ENCODE measurements at regions not wholly inside any gene's neighbourhood (a gene's known extent, or its start where the extent isn't known, plus 50 kb on each side); places are given as distances from the start of the nearest gene placed in this dataset.

DNA sequence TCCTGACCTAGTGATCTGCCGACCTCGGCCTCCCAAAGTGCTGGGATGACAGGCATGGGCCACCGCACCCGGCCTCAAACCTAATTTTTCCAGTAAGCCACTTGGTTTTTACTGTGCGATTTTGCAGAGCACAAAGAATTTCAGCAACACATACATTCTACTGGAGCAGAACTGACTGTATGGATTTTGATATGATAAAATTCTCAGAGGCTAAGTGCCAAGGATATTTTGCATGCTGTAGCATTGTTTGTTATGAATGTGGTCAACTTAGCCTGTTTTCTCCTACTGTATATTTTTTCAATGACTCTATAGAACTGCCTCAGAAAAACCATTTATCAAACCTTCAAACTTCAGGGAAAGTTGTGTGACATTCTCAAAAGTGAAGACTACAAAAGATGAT lies 89.2 kb downstream of the FAT3 start:
- Histone ChIP-seq H3K4me3 (no peak overlapping the region), H3K4me1 (peaks cover 0 to 10% (median 6%) of the 10 kb centered on the region in 9 donors), H3K27ac (no peak overlapping the region), H3K36me3 (no peaks in the 10 kb centered on the region), H3K9me3 (no peaks in the 10 kb centered on the region), H3K27me3 (no peaks in the 10 kb centered on the region)
- intact Hi-C loops (cut with DNase I): no loop called here
- DNase-seq: no peak
- no peak for ATAC-seq
- WGBS, 2 donors: 94 to 96% methylated on average over 5 of the region's 5 CpGs
- TF ChIP-seq, protein P1, sequence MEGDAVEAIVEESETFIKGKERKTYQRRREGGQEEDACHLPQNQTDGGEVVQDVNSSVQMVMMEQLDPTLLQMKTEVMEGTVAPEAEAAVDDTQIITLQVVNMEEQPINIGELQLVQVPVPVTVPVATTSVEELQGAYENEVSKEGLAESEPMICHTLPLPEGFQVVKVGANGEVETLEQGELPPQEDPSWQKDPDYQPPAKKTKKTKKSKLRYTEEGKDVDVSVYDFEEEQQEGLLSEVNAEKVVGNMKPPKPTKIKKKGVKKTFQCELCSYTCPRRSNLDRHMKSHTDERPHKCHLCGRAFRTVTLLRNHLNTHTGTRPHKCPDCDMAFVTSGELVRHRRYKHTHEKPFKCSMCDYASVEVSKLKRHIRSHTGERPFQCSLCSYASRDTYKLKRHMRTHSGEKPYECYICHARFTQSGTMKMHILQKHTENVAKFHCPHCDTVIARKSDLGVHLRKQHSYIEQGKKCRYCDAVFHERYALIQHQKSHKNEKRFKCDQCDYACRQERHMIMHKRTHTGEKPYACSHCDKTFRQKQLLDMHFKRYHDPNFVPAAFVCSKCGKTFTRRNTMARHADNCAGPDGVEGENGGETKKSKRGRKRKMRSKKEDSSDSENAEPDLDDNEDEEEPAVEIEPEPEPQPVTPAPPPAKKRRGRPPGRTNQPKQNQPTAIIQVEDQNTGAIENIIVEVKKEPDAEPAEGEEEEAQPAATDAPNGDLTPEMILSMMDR (IDR thresholded peaks at IDR 0.05): no peak

- Histone ChIP-seq H3K27me3 (no peaks in the 10 kb centered on the region), H3K27ac (no peak overlapping the region)
- peak in 4 of 8 donors; percentile 17 to 63 (median 34) for ATAC-seq
These were observed 89.9 kb downstream of the FAT3 start for GRCh38 chr11:92314499-92314898.

DNA sequence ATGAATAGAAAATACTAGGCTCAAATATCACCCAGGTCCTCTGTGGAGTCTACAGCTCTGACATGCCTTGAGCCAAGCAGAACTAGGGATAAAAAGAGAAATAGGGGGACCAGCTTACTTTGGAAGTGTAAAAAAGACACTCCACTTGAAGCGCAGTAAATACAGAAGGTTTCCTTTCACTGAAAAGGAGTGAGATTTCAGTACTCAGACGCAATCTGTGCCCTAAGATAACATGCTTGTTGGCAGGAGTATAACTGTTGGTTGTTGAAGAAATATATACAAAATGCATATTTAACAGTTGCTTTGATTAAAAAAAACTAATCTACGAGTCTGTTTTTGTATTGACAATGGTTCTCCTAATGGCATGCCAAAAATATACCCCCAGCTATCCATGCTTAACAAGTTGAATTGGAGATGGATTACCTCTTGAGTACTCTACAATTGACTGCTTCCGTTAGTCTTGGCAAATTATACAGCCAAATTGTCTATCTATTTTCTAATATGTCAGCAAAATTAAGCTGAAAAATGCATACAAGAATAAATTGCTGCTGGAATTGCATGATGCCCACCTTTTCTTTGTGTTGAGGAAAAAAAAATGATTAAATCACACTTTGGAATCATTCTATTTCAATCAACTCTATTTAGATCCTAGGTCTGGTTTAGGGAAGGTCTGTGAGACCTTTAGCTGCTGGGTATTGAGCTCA lies 91.6 kb downstream of the FAT3 start:
- intact Hi-C loops (cut with DNase I): no loop called here
- DNase-seq: no peak
- no peak overlapping the region for H3K27ac ChIP-seq
- H3K9me3 ChIP-seq: no peaks in the 10 kb centered on the region
- 76 to 77% methylated on average over 4 of the region's 4 CpGs for WGBS, 2 donors
- ATAC-seq: no peak
- H3K36me3 ChIP-seq: no peaks in the 10 kb centered on the region
- TF ChIP-seq, protein P1 (IDR thresholded peaks at IDR 0.05): no peak
- no peak overlapping the region for H3K4me3 ChIP-seq
- peaks cover 0 to 10% (median 6%) of the 10 kb centered on the region in 9 donors for H3K4me1 ChIP-seq
- H3K27me3 ChIP-seq: no peaks in the 10 kb centered on the region

More at GRCh38 chr11:92314499-92314898, 89.9 kb downstream of the FAT3 start:
- no peak for DNase-seq
- intact Hi-C loops (cut with DNase I): no loop called here
- no peak overlapping the region for H3K4me3 ChIP-seq
- WGBS, 2 donors: 4% methylated on average over 1 of the region's 1 CpG
- no peaks in the 10 kb centered on the region for H3K9me3 ChIP-seq
- no peaks in the 10 kb centered on the region for H3K36me3 ChIP-seq
- TF ChIP-seq, protein P1 (IDR thresholded peaks at IDR 0.05): no peak
- peaks cover 0 to 10% (median 6%) of the 10 kb centered on the region in 9 donors for H3K4me1 ChIP-seq

DNA sequence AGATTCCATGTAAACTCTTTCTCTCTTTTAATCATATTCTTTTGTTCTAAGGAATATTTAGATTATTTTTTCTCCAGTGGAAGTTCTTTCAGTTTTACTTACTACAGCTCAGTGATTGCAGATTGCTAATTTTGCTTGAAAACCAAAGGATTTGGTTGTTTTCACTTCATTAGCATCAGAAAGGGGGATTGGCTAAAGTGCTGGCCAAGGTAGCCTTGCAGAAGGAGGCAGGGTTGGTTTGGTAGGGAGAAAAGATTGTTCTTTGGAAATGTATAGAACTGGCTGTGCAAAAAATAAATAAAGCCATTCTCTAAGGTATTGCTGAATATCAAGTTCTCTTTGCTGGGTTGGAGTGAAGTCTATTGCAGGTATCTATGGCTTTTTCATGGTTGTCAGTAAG lies 92.6 kb downstream of the FAT3 start:
- intact Hi-C loops (cut with DNase I): no loop called here
- DNase-seq (no peak), ATAC-seq (no peak)
- no peak overlapping the region for H3K27ac ChIP-seq
- H3K27me3 ChIP-seq: no peaks in the 10 kb centered on the region
- TF ChIP-seq, protein P1 (IDR thresholded peaks at IDR 0.05): no peak
- no peaks in the 10 kb centered on the region for H3K36me3 ChIP-seq
- H3K4me1 ChIP-seq: peaks cover 0 to 10% (median 6%) of the 10 kb centered on the region in 9 donors
- no peak overlapping the region for H3K4me3 ChIP-seq
- no peaks in the 10 kb centered on the region for H3K9me3 ChIP-seq
